B cell (primary cell): ENCODE measurements at regions not wholly inside any gene's neighbourhood (a gene's known extent, or its start where the extent isn't known, plus 50 kb on each side); places are given as distances from the start of the nearest gene placed in this dataset.

Experiments used
- ATAC-seq: fragments of 200-7000 bp; cut with Tn5 transposase; one replicate; pipeline ENCODE4 v1.10.0; 2021; ENCODE audit warnings: low read depth, mild to moderate bottlenecking, moderate number of reproducible peaks, moderate library complexity
- CTCF ChIA-PET: fragments of 350-600 bp; sonication (Branson Sonifier 250); formaldehyde crosslinking; loops from one replicate; lab custom pipeline; 2021; ENCODE audit warnings: antibody characterized with exemption, inconsistent platforms; lab: Charles Lee
- POLR2A ChIA-PET: fragments of 350-600 bp; sonication (Branson Sonifier 250); formaldehyde crosslinking; loops from one replicate; lab custom pipeline; 2021; ENCODE audit warnings: antibody characterized with exemption; lab: Charles Lee
- DNase-seq: peaks from one replicate; pipeline ENCODE4 v3.0.0; 2013
- H2AFZ ChIP-seq: 2 replicates; pipeline ENCODE4 v1.6.1; 2012; ENCODE audit warnings: mild to moderate bottlenecking, low read depth, low read length; ENCODE audit not compliant: insufficient read depth, poor library complexity, severe bottlenecking
- H3K27ac ChIP-seq, 2 donors: 1 replicate in 1 of 2; 2 replicates in 1 of 2; pipeline ENCODE4 v1.5.1; 2012 to 2013; ENCODE audit warnings: low read length in 2 of 2, mild to moderate bottlenecking in 2 of 2, moderate library complexity in 1 of 2
- H3K27me3 ChIP-seq, 4 experiments: fragments of 200-600 bp in 1 of 4; sonication (generic) in 1 of 4; replicated peaks in 1 of 4; 1 replicate in 2 of 4; 2 replicates in 2 of 4; pipeline versions ENCODE4 v1.6.1 to v1.7.0; 2013 to 2016; ENCODE audit warnings: low read length in 3 of 4, mild to moderate bottlenecking in 2 of 4, mixed read lengths in 1 of 4, moderate library complexity in 1 of 4; ENCODE audit not compliant: insufficient read depth in 4 of 4, control insufficient read depth in 3 of 4; ENCODE audit errors: control extremely low read depth in 1 of 4
- H3K36me3 ChIP-seq, 2 experiments: replicated peaks in 1 of 2; 1 replicate in 1 of 2; 2 replicates in 1 of 2; pipeline versions ENCODE4 v1.6.1 to v1.7.1; 2013; ENCODE audit warnings: low read length in 1 of 2; ENCODE audit not compliant: insufficient read depth in 2 of 2, control insufficient read depth in 1 of 2; ENCODE audit errors: control extremely low read depth in 1 of 2, extremely low read depth in 1 of 2
- H3K4me1 ChIP-seq, 2 donors: fragments of 200-600 bp in 1 of 2; sonication (generic) in 1 of 2; 1 replicate in 1 of 2; 2 replicates in 1 of 2; pipeline versions ENCODE4 v1.5.1 to v1.6.1; 2013 to 2017; ENCODE audit warnings: low read length in 2 of 2; ENCODE audit not compliant: control insufficient read depth in 2 of 2, insufficient read depth in 2 of 2
- H3K4me2 ChIP-seq: replicated peaks from 2 replicates; pipeline ENCODE3; 2012; ENCODE audit warnings: mild to moderate bottlenecking, low read depth, low read length; ENCODE audit not compliant: poor library complexity, severe bottlenecking
- H3K4me3 ChIP-seq, 5 experiments: fragments of 200-600 bp in 1 of 5; sonication (generic) in 1 of 5; 1 replicate in 3 of 5; 2 replicates in 2 of 5; pipeline versions ENCODE4 v1.5.1 to v1.7.0; 2011 to 2016; ENCODE audit warnings: low read length in 4 of 5, mild to moderate bottlenecking in 4 of 5, low read depth in 2 of 5, control low read depth in 1 of 5, moderate library complexity in 1 of 5; ENCODE audit not compliant: insufficient read depth in 1 of 5; ENCODE audit errors: control extremely low read depth in 1 of 5, extremely low read depth in 1 of 5
- H3K79me2 ChIP-seq: fragments of 200-600 bp; sonication (generic); one replicate; pipeline ENCODE4 v1.6.0; 2016; ENCODE audit warnings: low read length; ENCODE audit not compliant: control insufficient read depth, insufficient read depth
- H3K9ac ChIP-seq: fragments of 200-600 bp; sonication (generic); 2 replicates; pipeline ENCODE4 v1.6.1; 2017; ENCODE audit warnings: mild to moderate bottlenecking, low read length, moderate library complexity
- H3K9me3 ChIP-seq, 3 donors: one replicate each; pipeline versions ENCODE4 v1.6.1 to v1.7.1; 2013; ENCODE audit warnings: low read length in 2 of 3; ENCODE audit not compliant: control insufficient read depth in 2 of 3, insufficient read depth in 1 of 3; ENCODE audit errors: control extremely low read depth in 1 of 3
- H4K20me1 ChIP-seq: 2 replicates; pipeline ENCODE4 v1.6.0; 2012; ENCODE audit warnings: mild to moderate bottlenecking, low read length; ENCODE audit not compliant: insufficient read depth, control insufficient read depth, poor library complexity, severe bottlenecking
- H3K27ac Mint-ChIP-seq: one replicate; pipeline ENCODE4 v1.8.0; 2021; ENCODE audit warnings: mixed read lengths
- H3K27me3 Mint-ChIP-seq: one replicate; pipeline ENCODE4 v1.8.0; 2021; ENCODE audit warnings: mixed read lengths
- H3K4me1 Mint-ChIP-seq: one replicate; pipeline ENCODE4 v1.8.0; 2021; ENCODE audit warnings: mixed read lengths
- H3K4me3 Mint-ChIP-seq: one replicate; pipeline ENCODE4 v1.8.0; 2021; ENCODE audit warnings: mixed read lengths
- H3K9me3 Mint-ChIP-seq: one replicate; pipeline ENCODE4 v1.8.0; 2022; ENCODE audit warnings: mixed read lengths; ENCODE audit not compliant: insufficient read depth
- CTCF ChIP-seq: fragments of 200-600 bp; IDR thresholded peaks from one replicate; pipeline ENCODE4 v1.8.0; 2022; ENCODE audit warnings: antibody characterized with exemption, mild to moderate bottlenecking
- EZH2 ChIP-seq: IDR thresholded peaks from 2 replicates; pipeline ENCODE4 v1.6.1; 2012; ENCODE audit warnings: borderline replicate concordance, low read depth, mild to moderate bottlenecking, moderate library complexity, low read length; ENCODE audit not compliant: insufficient read depth, poor library complexity, severe bottlenecking
- WGBS: methylation state at CpG from one replicate; pipeline ENCODE4 v1.1.5; 2013; ENCODE audit warnings: missing lambda C conversion rate; ENCODE audit not compliant: insufficient coverage; 5-methylcytosine and 5-hydroxymethylcytosine counted together
- intact Hi-C: fragments of 100-400 bp; cut with micrococcal nuclease; formaldehyde crosslinking; loops from one replicate; pipeline ENCODE4 v1.10.0; 2022

GRCh38 chr9:113649855-113650206 lies 186.3 kb downstream of the RGS3 start:
- Histone ChIP-seq H3K4me1 (no peaks in the 10 kb centered on the region), H4K20me1 (no peaks in the 10 kb centered on the region), H3K79me2 (no peaks in the 10 kb centered on the region), H3K9me3 (no peaks in the 10 kb centered on the region), H3K27me3 (peaks cover 0 to 6% (median 2%) of the 10 kb centered on the region in 4 experiments), H3K4me2 (no peak overlapping the region), H3K9ac (no peak overlapping the region), H3K27ac (no peak overlapping the region), H2AFZ (no peak overlapping the region), H3K36me3 (no peaks in the 10 kb centered on the region), H3K4me3 (no peak overlapping the region)
- H3K4me3 Mint-ChIP-seq: no peak overlapping the region
- TF ChIP-seq CTCF (no peak), EZH2 (no peak)
- intact Hi-C loops: loop anchor here (10.0 kb wide), 1 partner anchor 805 kb away; no protein-coding TSS in a partner anchor
- CTCF ChIA-PET: interaction anchor here (0.7 to 11.8 kb wide), 4 partner anchors 8 to 202 kb away, joined by 3 to 411 read pairs (median 158); no protein-coding TSS in a partner anchor
- H3K27me3 Mint-ChIP-seq: peaks cover 11% of the 10 kb centered on the region
- POLR2A ChIA-PET: no interaction called here
- H3K27ac Mint-ChIP-seq: no peak overlapping the region
- no peak for ATAC-seq
- DNase-seq: no peak
- H3K9me3 Mint-ChIP-seq: no peaks in the 10 kb centered on the region
- H3K4me1 Mint-ChIP-seq: no peaks in the 10 kb centered on the region
- 80% methylated on average over 1 of the region's 2 CpGs for whole genome bisulfite sequencing

GRCh38 chr9:113650207-113651131 lies 186.9 kb downstream of the RGS3 start:
- 83% methylated on average over 15 of the region's 16 CpGs for WGBS
- Histone ChIP-seq H3K9me3 (no peaks in the 10 kb centered on the region), H3K4me2 (no peak overlapping the region), H3K4me3 (no peak overlapping the region), H3K9ac (no peak overlapping the region), H3K27me3 (peaks cover 0 to 5% (median 2%) of the 10 kb centered on the region in 4 experiments), H2AFZ (no peak overlapping the region), H3K27ac (no peak overlapping the region), H4K20me1 (no peaks in the 10 kb centered on the region), H3K4me1 (no peaks in the 10 kb centered on the region), H3K36me3 (no peaks in the 10 kb centered on the region), H3K79me2 (no peaks in the 10 kb centered on the region)
- peaks cover 11% of the 10 kb centered on the region for H3K27me3 Mint-ChIP-seq
- ChIA-PET CTCF (interaction anchor here (0.7 to 11.8 kb wide), 5 partner anchors 7 to 377 kb away, joined by 3 to 411 read pairs (median 153); partner anchors contain the start of genes CDC26 and PRPF4), POLR2A (no interaction called here)
- TF ChIP-seq EZH2: no peak
- no peak overlapping the region for H3K4me3 Mint-ChIP-seq
- DNase-seq (no peak), ATAC-seq (no peak)
- no peaks in the 10 kb centered on the region for H3K4me1 Mint-ChIP-seq
- intact Hi-C loops: loop anchor here (10.0 kb wide), 1 partner anchor 806 kb away; no protein-coding TSS in a partner anchor
- no peaks in the 10 kb centered on the region for H3K9me3 Mint-ChIP-seq
- H3K27ac Mint-ChIP-seq: no peak overlapping the region
